Naive B cell (primary cell): ENCODE measurements at regions not wholly inside any gene's neighbourhood (a gene's known extent, or its start where the extent isn't known, plus 50 kb on each side); places are given as distances from the start of the nearest gene placed in this dataset.
A peak's percentile ranks its signal among the peaks of the same experiment; 100 is the strongest.

Source experiments
- ATAC-seq, 2 donors: fragments of 150-1000 bp; cut with Tn5 transposase; 2 replicates each; pipeline ENCODE4 v1.10.0; 2021; ENCODE audit warnings: low read depth in 2 of 2, mild to moderate bottlenecking in 2 of 2, moderate library complexity in 2 of 2
- DNase-seq: peaks from one replicate; pipeline ENCODE4 v3.0.0; 2022
- H3K27ac Mint-ChIP-seq, 6 donors: one replicate each; pipeline ENCODE4 v1.8.0; 2020 to 2022; ENCODE audit warnings: mild to moderate bottlenecking in 6 of 6, mixed read lengths in 6 of 6, moderate library complexity in 5 of 6, inconsistent platforms in 2 of 6
- H3K27me3 Mint-ChIP-seq, 3 donors: one replicate each; pipeline ENCODE4 v1.8.0; 2021 to 2022; ENCODE audit warnings: mixed read lengths in 3 of 3, mild to moderate bottlenecking in 1 of 3
- H3K36me3 Mint-ChIP-seq, 2 donors: one replicate each; pipeline ENCODE4 v1.8.0; 2020 to 2022; ENCODE audit warnings: mixed read lengths in 2 of 2, inconsistent platforms in 1 of 2, mild to moderate bottlenecking in 1 of 2
- H3K4me1 Mint-ChIP-seq, 3 donors: one replicate each; pipeline ENCODE4 v1.8.0; 2020 to 2022; ENCODE audit warnings: mixed read lengths in 3 of 3, inconsistent platforms in 1 of 3, mild to moderate bottlenecking in 1 of 3, moderate library complexity in 1 of 3
- H3K4me3 Mint-ChIP-seq, 8 donors: one replicate each; pipeline ENCODE4 v1.8.0; 2020 to 2022; ENCODE audit warnings: mild to moderate bottlenecking in 8 of 8, mixed read lengths in 8 of 8, moderate library complexity in 8 of 8, inconsistent platforms in 2 of 8
- H3K9me3 Mint-ChIP-seq, 7 donors: one replicate each; pipeline ENCODE4 v1.8.0; 2020 to 2022; ENCODE audit warnings: mixed read lengths in 7 of 7, mild to moderate bottlenecking in 5 of 7, inconsistent platforms in 2 of 7, moderate library complexity in 1 of 7

DNA sequence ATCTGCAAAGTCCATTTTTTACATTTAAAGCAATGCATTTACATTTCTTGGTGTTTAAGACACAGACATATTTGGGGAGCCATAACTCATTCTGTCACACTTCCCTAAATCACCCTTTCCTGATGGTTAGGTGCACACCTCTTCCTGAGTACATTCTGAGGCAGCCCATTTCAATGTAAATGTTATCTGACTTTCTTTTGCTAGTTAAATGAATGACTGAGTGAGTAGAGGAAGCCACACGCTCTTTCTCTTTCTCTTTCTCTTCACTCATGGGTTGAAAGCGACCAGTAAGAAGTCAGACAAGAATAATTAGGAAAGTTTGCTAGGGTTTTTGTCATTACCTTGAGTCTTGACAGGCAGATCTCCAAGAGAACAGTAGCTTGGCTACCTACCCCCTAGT is 143.1 kb downstream of the S1PR1 start:
- no peaks in the 10 kb centered on the region for H3K27me3 Mint-ChIP-seq

GRCh38 chr1:101382135-101382534 is 145.3 kb downstream of the S1PR1 start:
- no peaks in the 10 kb centered on the region for H3K27me3 Mint-ChIP-seq
- peaks cover 30 to 47% (median 32%) of the 10 kb centered on the region in 3 donors for H3K4me1 Mint-ChIP-seq
- H3K4me3 Mint-ChIP-seq, result no peak overlapping the region

More for the DNA sequence above, 143.1 kb downstream of the S1PR1 start:
- peak overlapping the region in 5 of 8 donors; percentile 51 to 75 (median 59) for H3K4me3 Mint-ChIP-seq
- H3K36me3 Mint-ChIP-seq, result no peaks in the 10 kb centered on the region
- peak overlapping the region; percentile 19 to 96 (median 66) for H3K27ac Mint-ChIP-seq
- peaks cover 0 to 5% (median 0%) of the 10 kb centered on the region in 7 donors for H3K9me3 Mint-ChIP-seq
- H3K4me1 Mint-ChIP-seq, result peaks cover 27 to 36% (median 30%) of the 10 kb centered on the region in 3 donors
- DNase-seq (peak; percentile 25), ATAC-seq (peak; percentile 82 to 96)

DNA sequence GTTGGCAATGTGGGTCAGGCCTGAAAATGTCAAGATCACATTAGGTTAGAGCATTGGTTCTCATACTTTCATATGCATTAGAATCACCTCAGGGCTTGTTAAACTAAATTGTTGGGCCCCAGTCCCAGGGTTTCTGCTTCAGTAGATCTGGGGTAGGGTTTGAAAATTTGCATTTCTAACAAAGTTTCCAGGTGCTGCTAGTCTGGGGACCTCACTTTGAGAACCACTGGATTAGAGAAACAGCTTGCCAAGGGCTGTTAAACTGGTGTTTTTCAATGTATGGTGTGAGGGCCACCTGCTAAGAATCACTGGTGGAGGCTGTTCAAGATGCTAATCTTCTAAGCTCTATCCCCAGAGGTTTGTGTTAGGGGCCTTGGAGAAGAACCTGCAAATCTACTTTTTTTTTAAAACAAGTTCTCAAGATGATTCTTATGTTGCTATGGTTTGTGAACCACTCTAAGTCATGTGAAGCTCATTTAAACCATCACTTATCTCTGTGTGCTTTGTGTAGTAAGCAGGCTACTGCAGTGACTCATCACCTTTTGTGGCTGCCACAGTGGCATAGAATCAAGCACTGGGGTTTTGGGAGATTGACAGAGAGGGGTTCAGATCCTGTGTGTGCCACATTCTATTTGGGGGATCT is 152.2 kb downstream of the S1PR1 start:
- DNase-seq (peak; percentile 38), ATAC-seq (peak; percentile 77 to 85)
- Mint-ChIP-seq H3K4me1 (peaks cover 33 to 53% (median 45%) of the 10 kb centered on the region in 3 donors), H3K27ac (peak overlapping the region in 5 of 6 donors; percentile 73 to 96 (median 82)), H3K4me3 (peak overlapping the region in 6 of 8 donors; percentile 1 to 67 (median 49)), H3K27me3 (no peaks in the 10 kb centered on the region), H3K9me3 (peaks cover 7 to 12% (median 10%) of the 10 kb centered on the region in 7 donors), H3K36me3 (peaks cover 5 to 9% of the 10 kb centered on the region in 2 donors)

More at GRCh38 chr1:101382135-101382534, 145.3 kb downstream of the S1PR1 start:
- DNase-seq, result no peak
- H3K27ac Mint-ChIP-seq, result peak overlapping the region in 1 of 6 donors; percentile 24
- no peak for ATAC-seq
- H3K9me3 Mint-ChIP-seq, result peaks cover 0 to 11% (median 3%) of the 10 kb centered on the region in 7 donors
- H3K36me3 Mint-ChIP-seq, result peaks cover 0 to 5% of the 10 kb centered on the region in 2 donors

DNA sequence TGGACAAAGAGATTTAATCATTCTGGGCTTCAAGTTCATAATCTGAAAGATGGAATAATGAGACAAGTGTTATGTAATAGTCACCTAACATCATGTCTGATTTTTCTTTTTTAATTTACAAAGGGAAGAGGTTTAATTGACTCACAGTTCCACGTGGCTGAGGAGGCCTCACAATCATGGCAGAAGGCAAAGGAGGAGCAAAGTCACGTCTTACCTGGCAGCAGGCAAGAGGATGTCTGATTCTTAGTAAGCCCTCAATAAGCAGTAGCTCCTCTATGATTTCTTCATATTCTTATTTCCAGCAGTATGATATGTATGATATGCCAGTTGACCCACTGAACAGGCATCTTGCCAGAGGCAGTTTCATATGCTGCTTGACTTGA is 152.7 kb downstream of the S1PR1 start:
- peaks cover 33 to 53% (median 45%) of the 10 kb centered on the region in 3 donors for H3K4me1 Mint-ChIP-seq
- DNase-seq, result no peak
- peak overlapping the region in 6 of 8 donors; percentile 1 to 67 (median 49) for H3K4me3 Mint-ChIP-seq
- H3K9me3 Mint-ChIP-seq, result peaks cover 7 to 12% (median 10%) of the 10 kb centered on the region in 7 donors
- ATAC-seq, result no peak
- H3K27ac Mint-ChIP-seq, result peak overlapping the region in 5 of 6 donors; percentile 64 to 96 (median 75)
- peaks cover 5 to 9% of the 10 kb centered on the region in 2 donors for H3K36me3 Mint-ChIP-seq
- no peaks in the 10 kb centered on the region for H3K27me3 Mint-ChIP-seq

- ATAC-seq (no peak), DNase-seq (no peak)
- Mint-ChIP-seq H3K4me1 (peaks cover 33 to 39% (median 38%) of the 10 kb centered on the region in 3 donors), H3K27ac (peak overlapping the region in 2 of 6 donors; percentile 30 to 39), H3K4me3 (no peak overlapping the region), H3K27me3 (no peaks in the 10 kb centered on the region), H3K9me3 (peaks cover 6 to 8% (median 7%) of the 10 kb centered on the region in 7 donors), H3K36me3 (peaks cover 0 to 8% of the 10 kb centered on the region in 2 donors)
Measured at GRCh38 chr1:101392552-101392951, 155.7 kb downstream of the S1PR1 start.

DNA sequence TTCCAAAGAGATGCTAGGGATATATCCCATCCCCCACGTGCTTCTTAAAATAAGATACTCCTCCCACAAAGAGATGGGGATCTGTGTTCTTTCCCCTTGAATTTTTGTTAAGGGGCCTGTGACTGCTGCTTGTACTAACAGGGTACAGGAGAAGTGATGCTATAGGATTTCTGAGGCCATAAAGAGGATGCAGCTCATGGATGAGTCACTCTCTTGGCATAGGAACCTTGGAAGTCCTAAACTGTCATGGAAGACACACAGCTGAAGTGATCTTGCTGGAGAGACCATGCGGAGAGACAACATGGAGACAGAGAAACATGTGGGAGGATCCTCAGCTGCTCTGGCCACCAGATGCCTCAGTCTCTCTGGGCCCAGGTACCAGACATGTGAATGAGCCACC is 157.2 kb downstream of the S1PR1 start:
- no peak for DNase-seq
- peaks cover 24 to 27% (median 26%) of the 10 kb centered on the region in 3 donors for H3K4me1 Mint-ChIP-seq
- peak overlapping the region in 1 of 6 donors; percentile 70 for H3K27ac Mint-ChIP-seq
- H3K4me3 Mint-ChIP-seq, result no peak overlapping the region
- no peaks in the 10 kb centered on the region for H3K27me3 Mint-ChIP-seq
- peaks cover 0 to 2% (median 0%) of the 10 kb centered on the region in 7 donors for H3K9me3 Mint-ChIP-seq
- no peaks in the 10 kb centered on the region for H3K36me3 Mint-ChIP-seq
- ATAC-seq, result no peak

DNA sequence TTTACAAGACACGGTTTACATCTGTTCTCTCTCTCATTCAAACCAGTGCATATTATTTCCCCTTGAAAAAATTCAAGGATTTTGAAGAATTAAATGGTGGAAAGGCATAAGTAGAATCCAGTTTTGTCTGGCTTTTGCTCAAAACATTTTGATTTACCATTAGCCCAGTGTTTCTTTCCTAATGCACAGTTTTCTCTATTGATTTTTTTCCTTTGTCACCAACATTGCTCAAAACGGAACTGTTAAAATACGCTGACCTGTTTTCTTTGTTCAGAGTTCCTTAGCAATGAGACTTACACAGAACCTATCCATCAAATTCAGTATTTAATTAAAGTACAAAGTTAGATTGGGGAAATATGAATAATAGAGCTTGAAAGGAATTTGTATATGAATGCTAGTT is 162.4 kb downstream of the S1PR1 start:
- no peak overlapping the region for H3K4me3 Mint-ChIP-seq
- H3K4me1 Mint-ChIP-seq, result peaks cover 0 to 5% (median 4%) of the 10 kb centered on the region in 3 donors
- DNase-seq, result no peak
- H3K27ac Mint-ChIP-seq, result peak overlapping the region in 1 of 6 donors; percentile 4
- no peak for ATAC-seq
- no peaks in the 10 kb centered on the region for H3K36me3 Mint-ChIP-seq
- no peaks in the 10 kb centered on the region for H3K9me3 Mint-ChIP-seq
- no peaks in the 10 kb centered on the region for H3K27me3 Mint-ChIP-seq

- Mint-ChIP-seq H3K27me3 (no peaks in the 10 kb centered on the region), H3K4me1 (peaks cover 31 to 62% (median 53%) of the 10 kb centered on the region in 3 donors), H3K27ac (peak overlapping the region in 2 of 6 donors; percentile 1 to 58), H3K4me3 (peak overlapping the region in 2 of 8 donors; percentile 0 to 8), H3K9me3 (no peaks in the 10 kb centered on the region), H3K36me3 (no peaks in the 10 kb centered on the region)
- DNase-seq (no peak), ATAC-seq (no peak)
Measured at GRCh38 chr1:101406271-101406670, 169.5 kb downstream of the S1PR1 start.

DNA sequence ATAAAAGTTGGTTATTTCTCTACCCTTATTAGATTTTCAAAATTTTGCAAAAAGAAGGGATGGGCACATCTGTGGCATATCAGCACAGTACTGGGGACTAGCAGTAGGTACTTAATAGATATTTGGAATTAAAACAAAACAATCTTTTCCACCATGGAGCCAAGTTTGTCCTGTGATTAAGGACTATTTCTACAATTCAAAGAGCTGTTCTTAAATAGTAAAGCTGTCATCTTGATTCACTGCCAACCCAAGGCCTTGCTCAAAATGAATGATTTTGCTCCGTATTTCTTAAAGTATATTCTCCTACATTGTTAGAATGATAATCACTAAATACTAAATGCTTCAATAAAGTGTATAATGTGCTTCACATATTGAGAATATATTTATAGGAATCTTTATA is 169.9 kb downstream of the S1PR1 start:
- Mint-ChIP-seq H3K27me3 (no peaks in the 10 kb centered on the region), H3K9me3 (no peaks in the 10 kb centered on the region), H3K4me1 (peaks cover 35 to 66% (median 57%) of the 10 kb centered on the region in 3 donors), H3K27ac (no peak overlapping the region), H3K4me3 (no peak overlapping the region), H3K36me3 (no peaks in the 10 kb centered on the region)
- no peak for DNase-seq
- ATAC-seq, result no peak

DNA sequence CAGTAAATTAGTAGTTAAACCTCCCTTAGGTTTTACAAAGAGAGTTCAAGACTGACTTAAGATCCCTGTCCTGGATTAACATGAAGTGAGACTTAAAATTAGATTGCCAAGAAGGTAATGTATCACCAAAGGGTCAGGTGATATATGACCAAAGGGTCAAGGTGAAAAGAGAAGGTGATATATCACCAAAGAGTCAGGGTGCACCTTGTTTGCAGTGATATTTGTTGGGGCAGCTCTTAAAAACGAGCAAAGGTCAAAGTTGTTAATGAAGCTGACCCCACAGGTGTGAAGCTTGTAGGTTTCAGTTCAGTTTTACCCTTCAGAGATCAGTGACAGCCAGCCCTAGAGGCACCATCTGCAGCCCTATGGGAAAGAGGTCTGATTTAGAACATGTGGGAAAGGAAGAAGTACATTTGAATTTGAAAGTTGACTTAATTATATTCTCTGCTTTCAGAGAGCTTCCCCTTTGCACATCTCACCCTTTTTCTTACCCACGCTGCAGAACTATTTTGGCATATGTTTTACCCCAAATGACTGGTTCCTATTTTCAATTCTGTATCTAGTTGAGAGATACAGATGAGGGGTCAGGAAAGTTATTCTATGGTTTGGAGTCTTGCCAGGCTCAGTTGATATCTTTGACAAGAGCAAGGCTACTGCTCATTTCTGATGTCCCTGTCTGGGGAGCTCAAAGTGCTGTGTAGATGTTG is 170.8 kb downstream of the S1PR1 start:
- peak; percentile 81 to 84 for ATAC-seq
- peaks cover 42 to 69% (median 62%) of the 10 kb centered on the region in 3 donors for H3K4me1 Mint-ChIP-seq

DNA sequence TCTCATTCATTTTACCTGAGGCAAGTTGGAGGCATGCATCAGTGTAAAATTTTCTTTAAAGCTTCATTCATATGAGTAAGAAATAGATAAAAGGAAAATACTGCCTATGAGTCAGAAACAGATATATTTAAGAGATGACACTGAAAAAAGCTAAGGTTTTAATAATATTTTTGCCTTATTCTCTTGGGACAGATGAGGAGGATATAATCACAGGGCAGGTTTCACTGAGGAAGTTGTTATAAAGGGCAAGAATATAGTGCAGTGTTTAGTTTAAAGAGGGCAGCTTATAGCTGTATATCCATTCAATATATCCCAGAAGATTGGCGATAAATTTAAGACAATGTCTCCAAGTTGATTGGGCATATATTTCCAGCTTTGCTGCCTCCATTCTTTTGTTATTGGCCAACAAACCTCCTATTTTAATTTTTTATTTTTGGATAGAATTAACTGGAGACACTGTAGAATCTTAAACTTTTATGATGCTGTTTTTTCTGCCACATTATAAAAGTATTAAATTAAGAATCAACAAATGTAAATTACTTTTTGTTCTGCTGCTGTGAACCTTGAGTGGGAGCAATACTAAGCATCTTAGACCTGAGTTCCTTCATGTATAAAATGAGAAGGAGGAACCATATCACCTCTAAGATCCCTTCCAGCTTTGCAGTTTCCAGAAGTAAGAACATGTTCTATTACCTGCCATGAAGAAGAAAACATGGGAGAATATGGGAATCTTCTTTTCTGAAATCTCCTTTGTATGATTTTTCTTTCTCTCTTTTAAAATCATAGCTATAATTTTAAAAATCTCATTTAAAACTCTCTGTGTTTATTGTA is 171.6 kb downstream of the S1PR1 start:
- DNase-seq (no peak), ATAC-seq (peak; percentile 35 to 36)
- Mint-ChIP-seq H3K4me3 (peak overlapping the region in 7 of 8 donors; percentile 22 to 79 (median 54)), H3K9me3 (no peaks in the 10 kb centered on the region), H3K27me3 (no peaks in the 10 kb centered on the region), H3K27ac (peak overlapping the region; percentile 5 to 73 (median 41)), H3K4me1 (peaks cover 45 to 69% (median 68%) of the 10 kb centered on the region in 3 donors), H3K36me3 (no peaks in the 10 kb centered on the region)

More for the DNA sequence above, 170.8 kb downstream of the S1PR1 start:
- H3K36me3 Mint-ChIP-seq, result no peaks in the 10 kb centered on the region
- no peaks in the 10 kb centered on the region for H3K27me3 Mint-ChIP-seq
- DNase-seq, result peak; percentile 69
- H3K27ac Mint-ChIP-seq, result peak overlapping the region; percentile 4 to 73 (median 49)
- peak overlapping the region in 7 of 8 donors; percentile 22 to 79 (median 54) for H3K4me3 Mint-ChIP-seq
- no peaks in the 10 kb centered on the region for H3K9me3 Mint-ChIP-seq

DNA sequence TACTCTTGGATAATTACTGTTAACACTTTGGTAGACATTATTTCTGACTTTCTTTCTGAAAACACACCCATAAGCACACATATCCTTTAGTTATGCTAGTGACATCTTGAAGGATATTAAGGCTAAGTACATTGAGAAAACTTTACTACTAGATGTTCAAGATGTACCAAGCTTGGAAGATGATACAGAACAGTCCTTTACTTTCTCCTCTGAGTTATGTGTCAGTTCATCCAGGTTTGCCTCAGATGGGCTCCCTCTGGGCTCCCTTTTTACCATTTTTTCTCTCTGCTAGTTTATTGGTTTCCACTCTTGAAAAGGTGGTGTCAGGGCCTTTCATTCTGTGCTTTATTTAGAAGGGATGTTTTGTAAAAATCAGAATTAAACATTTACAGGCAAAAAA is 172.3 kb downstream of the S1PR1 start:
- H3K27me3 Mint-ChIP-seq, result no peaks in the 10 kb centered on the region
- H3K36me3 Mint-ChIP-seq, result no peaks in the 10 kb centered on the region
- no peak for ATAC-seq
- H3K4me3 Mint-ChIP-seq, result peak overlapping the region in 4 of 8 donors; percentile 7 to 73 (median 20)
- no peak for DNase-seq
- no peaks in the 10 kb centered on the region for H3K9me3 Mint-ChIP-seq
- peaks cover 45 to 74% (median 71%) of the 10 kb centered on the region in 3 donors for H3K4me1 Mint-ChIP-seq
- H3K27ac Mint-ChIP-seq, result peak overlapping the region in 2 of 6 donors; percentile 28 to 77
